HPDE6-E6E7 (cell line): ENCODE measurements at regions not wholly inside any gene's neighbourhood (a gene's known extent, or its start where the extent isn't known, plus 50 kb on each side); places are given as distances from the start of the nearest gene placed in this dataset.
"Not testable (repeated sequence)": the region's sequence is repeated elsewhere in the genome, so short reads cannot be mapped to it uniquely, and the experiment has no call there.

Experiments
- DNase-seq: peaks from one replicate; pipeline ENCODE4 v3.0.0; 2011; ENCODE audit warnings: missing footprints; ENCODE audit errors: extremely low spot score

- no peak for DNase-seq
Measured at GRCh38 chr6:92723390-92723931, 695.9 kb downstream of the EPHA7 start.

- DNase-seq, result no peak
Measured at GRCh38 chr6:92719773-92720172, 699.6 kb downstream of the EPHA7 start.

DNA sequence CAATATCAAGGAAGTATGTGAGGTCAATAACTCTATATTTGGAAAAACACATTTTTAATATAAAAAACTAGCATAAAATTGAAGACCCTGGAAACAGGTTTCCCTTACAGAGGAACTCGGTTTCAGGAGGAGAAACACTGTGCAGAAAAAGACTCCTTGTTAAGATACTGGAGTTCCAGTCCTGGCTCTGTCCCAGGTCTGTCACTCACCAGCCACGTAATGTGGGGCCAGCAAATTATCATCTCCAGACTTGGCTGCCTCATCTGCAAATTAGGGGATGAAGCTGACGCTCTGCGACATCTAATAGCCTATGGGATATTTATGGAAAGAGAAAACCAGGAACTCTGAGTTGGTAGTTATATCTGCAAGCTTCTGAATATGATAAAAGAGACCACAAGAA is 702.7 kb downstream of the EPHA7 start:
- no peak for DNase-seq

DNA sequence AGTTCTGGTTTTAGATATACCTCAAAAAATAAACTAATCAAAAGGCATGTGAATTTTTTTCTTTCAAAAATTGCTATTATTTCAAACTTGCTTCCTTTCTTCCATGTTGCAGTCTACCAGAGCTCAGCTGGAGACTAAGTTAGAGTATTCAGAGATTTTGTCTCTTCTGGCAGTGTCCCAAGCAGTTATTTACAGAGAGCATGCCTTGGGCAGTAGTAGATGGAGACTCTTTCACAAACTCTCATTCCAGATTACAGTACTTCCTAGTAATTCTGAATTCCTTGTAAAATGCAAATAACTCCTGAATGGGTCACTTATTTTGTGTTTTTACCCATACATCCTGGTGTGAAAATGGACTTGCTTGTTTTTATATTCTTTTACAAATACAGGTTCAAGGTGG is 703.4 kb downstream of the EPHA7 start:
- DNase-seq, result no peak

DNA sequence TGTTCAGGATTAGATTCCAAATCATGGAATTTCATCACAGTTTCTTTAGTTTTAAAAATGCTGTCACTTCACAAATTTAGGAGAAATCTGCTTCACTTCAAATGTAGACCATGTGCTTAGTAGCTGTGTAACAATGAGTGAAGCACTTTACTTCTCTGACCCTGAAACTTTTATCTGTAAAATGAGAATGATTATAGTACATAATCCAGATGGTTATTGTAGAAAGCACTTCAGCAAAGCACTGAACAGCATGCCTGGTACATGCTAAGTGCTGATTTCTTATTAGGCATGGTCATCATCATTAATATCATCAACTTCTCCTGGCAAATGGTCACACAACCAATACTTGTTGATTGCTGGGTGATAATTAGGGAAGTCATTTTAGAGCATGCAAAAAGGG is 705.0 kb downstream of the EPHA7 start:
- DNase-seq, result no peak

GRCh38 chr6:92710048-92710447 is 709.3 kb downstream of the EPHA7 start:
- DNase-seq, result no peak

GRCh38 chr6:92708945-92709344 is 710.4 kb downstream of the EPHA7 start:
- no peak for DNase-seq

DNA sequence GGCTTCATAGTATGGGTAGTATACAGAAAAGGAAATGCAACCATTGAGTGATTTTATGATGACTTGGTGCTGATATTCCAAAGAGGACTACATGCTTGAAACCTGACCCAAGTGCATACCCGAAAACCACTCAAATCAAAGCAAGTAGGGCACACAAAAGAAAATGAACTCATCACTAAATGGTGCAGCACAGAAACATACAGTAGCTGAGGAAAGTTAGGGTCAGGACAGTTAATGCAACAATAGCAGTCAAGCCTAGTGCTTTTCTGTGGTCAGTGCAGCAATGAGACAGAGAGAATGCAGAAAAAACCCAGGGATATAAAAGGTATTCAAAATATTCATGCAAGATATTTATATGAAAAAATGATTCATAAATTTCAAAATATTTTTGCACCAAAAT is 711.1 kb downstream of the EPHA7 start:
- DNase-seq, result no peak

- DNase-seq, result peak; percentile 69
Measured at GRCh38 chr6:92706976-92707375, 712.4 kb downstream of the EPHA7 start.

DNA sequence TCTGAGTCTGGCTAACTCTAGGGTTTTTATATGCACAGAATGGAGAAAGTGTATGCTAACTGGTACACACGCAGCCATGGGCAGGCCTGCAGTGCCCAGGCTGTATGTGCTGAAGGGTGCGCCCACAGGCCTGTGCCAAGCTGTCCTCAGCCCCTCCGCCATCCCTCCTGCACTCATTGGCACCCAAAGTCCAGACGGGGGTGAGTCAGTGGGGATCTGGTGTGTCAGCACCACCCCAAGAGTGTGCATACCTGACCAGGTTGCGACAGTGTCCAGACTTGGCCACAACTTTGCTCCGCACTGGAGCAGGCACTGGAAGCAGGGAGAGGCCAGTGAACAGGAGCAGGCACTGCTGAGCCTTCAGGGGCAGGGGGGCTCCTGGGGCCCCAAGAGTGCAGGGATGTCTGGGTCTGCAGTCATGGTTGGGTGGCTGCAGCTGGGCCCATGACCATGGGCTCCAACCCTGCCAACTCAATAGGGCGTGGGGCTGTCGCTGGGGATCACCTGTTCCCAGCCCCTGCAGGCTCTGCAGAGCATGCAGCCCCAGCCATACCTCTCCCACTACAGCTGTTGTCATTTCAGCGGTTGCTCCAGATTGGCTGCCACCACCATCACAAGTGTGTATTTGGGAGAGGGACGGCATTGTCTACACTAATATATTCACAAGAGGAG is 717.8 kb downstream of the EPHA7 start:
- DNase-seq, result no peak

DNA sequence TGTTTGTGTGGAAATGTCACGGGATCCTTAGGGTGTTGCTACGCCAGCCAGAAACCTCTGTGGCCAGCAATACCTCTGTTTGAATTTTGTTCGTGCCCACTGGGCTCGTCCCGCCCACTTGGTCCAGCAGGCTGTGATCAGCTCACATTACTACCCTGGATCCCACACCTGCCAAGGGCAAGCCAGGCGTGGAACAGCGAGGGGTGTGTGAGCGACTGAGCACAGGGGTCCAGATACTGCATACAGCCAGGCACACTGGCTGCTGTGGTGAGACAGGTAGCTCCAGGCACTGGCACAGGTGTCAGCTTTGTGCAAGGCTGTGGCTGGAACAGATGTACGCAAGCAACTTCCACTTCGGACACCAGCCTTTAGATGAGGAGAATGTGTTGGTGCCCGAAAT is 718.9 kb downstream of the EPHA7 start:
- no peak for DNase-seq

- peak; percentile 1 for DNase-seq
Measured at GRCh38 chr6:92690997-92691599, 728.3 kb downstream of the EPHA7 start.

DNA sequence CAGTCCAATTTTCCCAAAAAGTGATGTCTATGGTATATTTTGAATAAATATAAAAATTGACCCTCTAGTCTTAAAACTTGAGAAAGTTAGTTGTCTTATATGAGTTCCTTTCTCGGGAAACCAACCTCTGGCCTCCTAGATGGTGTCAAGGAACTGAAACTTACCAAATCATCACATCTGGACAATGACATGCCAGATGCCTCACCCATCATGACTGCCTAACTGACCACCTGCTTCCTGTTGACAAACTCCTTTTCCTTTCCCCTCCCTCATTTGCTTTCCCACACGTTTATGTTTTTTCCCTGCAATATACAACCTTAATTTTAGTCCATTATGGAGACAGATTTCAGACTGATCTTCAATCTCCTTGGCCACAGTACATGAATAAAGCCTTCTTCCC is 731.0 kb downstream of the EPHA7 start:
- no peak for DNase-seq

- no peak for DNase-seq
Measured at GRCh38 chr6:92687278-92687677, 732.1 kb downstream of the EPHA7 start.

DNA sequence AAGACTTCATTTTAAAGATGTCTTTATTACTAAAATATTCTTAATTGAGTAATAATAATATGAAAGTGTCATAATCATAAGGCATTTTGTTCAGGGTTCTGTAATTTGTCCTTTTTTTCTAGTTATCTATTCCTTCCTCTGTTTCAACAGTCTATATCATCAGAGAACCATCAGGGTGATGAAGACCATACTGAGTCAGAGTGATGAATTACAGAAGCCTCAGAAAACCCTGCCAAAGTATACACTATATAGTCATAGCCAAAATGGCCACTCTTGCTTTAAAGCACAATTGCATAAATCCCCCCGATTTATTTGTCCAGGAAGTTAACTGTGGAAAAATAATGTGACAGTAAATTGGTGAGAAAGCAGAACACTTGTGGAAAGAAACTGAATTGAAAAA is 735.0 kb downstream of the EPHA7 start:
- DNase-seq, result no peak

DNA sequence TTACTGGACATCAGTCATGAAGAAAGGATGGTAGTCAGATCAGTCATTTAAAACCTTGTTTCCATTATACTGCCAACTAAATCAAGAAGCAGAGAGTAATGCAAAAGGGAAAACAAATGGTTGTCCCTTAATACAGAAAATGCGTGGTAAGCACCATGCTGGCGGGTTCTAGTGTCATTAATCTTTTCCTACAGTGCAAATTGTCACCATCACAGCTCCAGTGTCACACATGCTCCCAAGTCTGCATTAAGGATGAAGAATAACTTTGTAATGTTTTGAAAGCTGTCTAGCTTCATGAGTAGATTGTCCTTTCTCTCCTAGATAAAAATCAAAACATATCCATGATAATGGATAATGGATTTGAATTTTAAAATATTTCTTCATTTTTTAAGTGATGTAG is 735.6 kb downstream of the EPHA7 start:
- no peak for DNase-seq

GRCh38 chr6:92682516-92683398 is 736.6 kb downstream of the EPHA7 start:
- DNase-seq, result no peak

DNA sequence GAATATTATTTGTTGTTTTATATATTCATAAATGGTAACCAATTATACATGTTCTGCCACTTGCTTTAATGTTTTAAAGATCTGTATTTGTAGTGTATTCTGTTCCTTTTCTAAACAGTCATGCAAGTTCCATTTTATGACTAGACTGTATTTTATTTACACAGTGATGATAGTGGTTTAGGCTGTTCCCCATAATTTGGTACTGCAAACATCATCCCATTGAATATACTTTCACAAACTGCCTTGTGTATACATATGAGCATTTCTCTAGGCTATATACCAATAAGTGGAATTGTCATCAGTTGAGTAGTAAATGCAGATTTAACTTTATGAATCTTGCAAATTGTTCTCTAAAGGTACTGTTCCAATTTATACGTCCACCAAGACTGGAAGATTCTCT is 738.0 kb downstream of the EPHA7 start:
- DNase-seq, result no peak

DNA sequence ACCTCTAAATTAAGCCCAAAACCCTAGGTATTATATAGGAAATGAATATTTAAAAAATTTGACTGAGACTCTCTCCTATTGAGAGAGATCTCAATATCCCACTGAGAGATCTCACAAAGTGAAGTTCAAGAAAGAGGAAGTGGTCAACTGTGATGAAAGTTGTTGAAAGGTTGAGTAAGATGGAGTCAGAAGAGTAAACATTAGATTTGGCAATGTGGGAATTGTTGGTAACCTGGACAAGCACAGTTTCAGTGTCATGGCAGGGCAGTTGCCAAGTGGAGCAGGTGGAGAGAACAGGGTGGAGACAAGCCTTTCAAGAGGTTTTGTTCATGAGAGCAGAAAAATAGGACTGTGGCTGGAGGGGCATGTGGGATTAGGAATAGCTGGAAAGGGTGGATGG is 747.9 kb downstream of the EPHA7 start:
- not testable (repeated sequence) for DNase-seq

GRCh38 chr6:92667843-92668242 is 751.5 kb downstream of the EPHA7 start:
- DNase-seq, result no peak

- no peak for DNase-seq
Measured at GRCh38 chr6:92648364-92649086, 770.8 kb downstream of the EPHA7 start.

DNA sequence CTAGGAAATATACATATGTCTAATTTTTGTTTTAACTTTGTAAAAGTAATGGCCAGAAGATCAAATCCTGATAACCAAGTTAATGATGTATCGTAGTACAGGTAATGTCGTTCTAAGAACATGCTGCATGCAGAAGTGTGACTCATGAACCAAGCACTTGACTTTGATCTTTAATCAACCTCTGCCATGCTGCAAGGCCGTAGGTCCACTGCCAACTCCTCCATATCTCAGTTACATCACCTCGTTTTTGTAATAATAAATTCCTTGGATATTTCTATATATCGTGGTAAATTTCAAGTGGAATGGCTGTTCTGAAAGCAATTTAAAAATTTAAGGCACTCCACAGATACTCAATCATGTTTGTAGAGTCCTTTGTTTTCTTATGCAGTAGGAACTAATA is 771.7 kb downstream of the EPHA7 start:
- DNase-seq, result peak; percentile 3
